OCI-M1 (cell line): ENCODE measurements at regions not wholly inside any gene's neighbourhood (a gene's known extent, or its start where the extent isn't known, plus 50 kb on each side); places are given as distances from the start of the nearest gene placed in this dataset.

Source experiments
- DNase-seq: peaks from one replicate; lab custom pipeline; 2025; lab: John Stamatoyannopoulos, UW

- DNase-seq, result no peak
These were observed 510.6 kb downstream of the CPS1 start for GRCh38 chr2:211067029-211067428.

DNA sequence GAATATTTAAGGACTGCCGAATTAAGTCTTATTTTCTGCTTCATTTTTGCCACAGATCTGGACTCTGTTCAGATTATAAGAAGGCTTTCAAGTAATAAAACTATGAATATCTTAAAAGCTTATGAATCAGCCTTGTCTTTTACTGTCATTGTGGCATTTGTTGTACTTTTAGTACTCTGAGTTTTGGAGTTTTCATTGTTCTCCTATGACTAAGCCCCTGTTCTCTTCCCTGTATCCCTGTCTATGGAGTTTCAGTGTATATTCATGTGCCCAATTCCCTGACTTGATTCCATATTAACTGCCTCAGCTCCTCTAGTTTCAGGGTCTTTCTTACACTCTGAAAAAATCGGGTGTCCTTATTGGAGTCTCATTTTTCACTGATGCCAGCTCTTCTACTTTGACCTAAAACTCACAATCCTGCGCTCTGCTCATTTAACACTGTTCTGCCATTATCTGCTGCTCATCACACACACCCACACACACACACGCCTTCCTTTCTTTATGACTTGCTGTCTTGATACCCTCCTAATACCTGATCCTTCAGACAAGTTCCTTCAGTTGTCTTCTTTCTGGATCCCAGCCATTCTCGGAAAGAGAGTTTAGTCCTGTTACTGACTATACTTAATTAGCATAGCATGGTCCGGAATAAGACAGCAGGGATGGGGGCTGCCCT lies 511.8 kb downstream of the CPS1 start:
- DNase-seq, result peak; percentile 5

GRCh38 chr2:211070547-211070946 lies 514.1 kb downstream of the CPS1 start:
- DNase-seq, result no peak

GRCh38 chr2:211077216-211077767 lies 520.9 kb downstream of the CPS1 start:
- DNase-seq, result peak; percentile 11

- DNase-seq, result no peak
These were observed 528.0 kb downstream of the CPS1 start for GRCh38 chr2:211084352-211084751.

- peak; percentile 69 for DNase-seq
These were observed 528.8 kb downstream of the CPS1 start for GRCh38 chr2:211085056-211085680.

DNA sequence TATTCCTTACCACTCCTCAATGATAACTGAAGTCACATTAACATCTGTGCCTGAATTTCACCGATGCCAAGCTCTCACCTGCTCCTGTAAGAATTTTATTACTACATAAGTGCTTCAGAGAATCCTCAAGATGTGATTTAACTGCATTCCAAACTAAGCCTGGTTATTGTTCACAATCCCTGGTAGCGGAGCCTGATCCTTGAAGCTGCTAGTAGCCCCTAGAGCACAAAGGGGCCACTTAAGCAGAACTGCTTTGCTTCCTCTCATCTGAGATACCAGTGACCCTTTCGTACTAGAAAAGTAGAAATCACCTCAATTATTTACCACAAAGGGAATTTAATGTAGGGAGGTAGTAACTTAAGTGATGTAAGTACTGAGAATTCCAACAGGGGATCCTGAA lies 529.6 kb downstream of the CPS1 start:
- no peak for DNase-seq

DNA sequence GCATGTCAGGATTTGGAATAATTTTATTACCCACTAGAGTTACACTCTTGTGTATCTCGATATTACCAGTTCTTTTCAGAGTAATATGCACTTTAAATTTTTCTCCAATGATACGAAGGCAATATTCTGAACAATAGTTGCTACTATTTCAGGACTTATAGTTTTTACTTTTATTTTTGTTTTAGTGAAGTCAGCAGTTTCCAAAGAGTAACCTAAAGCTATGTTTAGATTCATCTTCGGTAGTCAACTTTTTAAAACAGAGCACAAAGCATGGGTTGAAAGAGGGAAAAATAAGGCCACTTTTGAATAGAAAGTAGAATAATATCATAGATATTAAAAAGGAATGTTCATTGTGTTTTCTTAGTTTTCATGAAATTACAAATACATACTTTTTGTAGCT lies 532.7 kb downstream of the CPS1 start:
- no peak for DNase-seq

- peak; percentile 32 for DNase-seq
These were observed 537.4 kb downstream of the CPS1 start for GRCh38 chr2:211093743-211094303.

GRCh38 chr2:211103989-211104388 lies 547.6 kb downstream of the CPS1 start:
- DNase-seq, result no peak

GRCh38 chr2:211113334-211114175 lies 557.2 kb downstream of the CPS1 start:
- DNase-seq, result no peak

- no peak for DNase-seq
These were observed 558.5 kb downstream of the CPS1 start for GRCh38 chr2:211114826-211115455.

DNA sequence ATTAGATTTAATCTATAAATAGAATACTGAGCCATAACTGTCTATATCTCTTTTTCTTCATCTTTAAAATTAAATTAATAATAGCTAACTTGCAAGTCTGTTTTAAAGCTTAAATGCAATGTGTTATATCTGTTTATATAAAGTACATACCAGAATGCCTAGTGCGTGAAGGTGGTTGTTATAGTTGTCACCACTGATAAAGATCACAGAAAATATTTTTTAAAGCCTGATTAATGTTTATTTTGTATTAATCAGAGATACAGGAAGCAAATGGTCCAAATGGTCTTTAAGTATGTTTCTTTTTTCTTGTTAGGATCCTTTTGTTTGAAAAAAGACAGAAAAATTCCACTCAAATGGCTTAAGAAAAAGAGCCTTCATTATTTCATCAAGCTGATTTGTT lies 560.6 kb downstream of the CPS1 start:
- DNase-seq, result no peak

- DNase-seq, result no peak
These were observed 569.9 kb downstream of the CPS1 start for GRCh38 chr2:211126256-211126655.

DNA sequence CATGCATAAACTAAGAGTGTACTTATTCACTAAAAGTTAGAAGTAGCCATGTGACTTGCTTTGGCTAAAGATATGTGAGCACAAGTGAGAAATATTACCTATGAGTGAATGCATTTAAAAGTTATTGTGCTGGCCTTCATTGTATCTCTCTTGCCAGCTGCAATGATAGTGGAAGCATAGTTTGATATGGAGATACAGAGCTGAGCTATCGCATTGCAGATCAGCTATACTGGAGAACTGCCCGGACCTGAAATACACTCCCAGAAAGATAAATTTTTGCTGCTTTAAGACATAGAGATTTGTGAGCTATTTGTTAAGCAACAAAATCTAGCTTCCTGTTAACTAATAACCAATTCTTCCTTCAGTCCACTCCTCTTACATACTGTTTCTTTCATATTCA lies 571.1 kb downstream of the CPS1 start:
- peak; percentile 13 for DNase-seq

GRCh38 chr2:211128287-211128686 lies 571.9 kb downstream of the CPS1 start:
- DNase-seq, result no peak

DNA sequence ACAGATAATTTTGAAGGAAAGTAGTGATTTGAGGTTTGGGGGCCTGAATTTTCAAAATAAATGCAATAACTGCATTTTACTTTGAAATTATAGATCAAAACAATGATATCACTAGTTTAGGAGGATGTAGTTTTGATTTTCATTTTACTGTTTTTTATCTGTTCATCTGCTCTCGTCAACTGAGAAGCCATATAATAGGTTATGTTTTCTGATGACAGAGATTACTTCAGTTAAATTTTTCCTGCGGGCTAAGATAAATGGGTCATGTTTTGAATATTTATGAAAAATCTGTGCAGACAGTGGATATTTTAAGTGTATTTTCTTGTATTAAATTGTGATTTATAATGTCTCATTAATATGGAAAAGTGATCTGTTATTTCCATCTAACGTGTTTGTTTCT lies 573.4 kb downstream of the CPS1 start:
- no peak for DNase-seq

- no peak for DNase-seq
These were observed 575.6 kb downstream of the CPS1 start for GRCh38 chr2:211132046-211132445.

DNA sequence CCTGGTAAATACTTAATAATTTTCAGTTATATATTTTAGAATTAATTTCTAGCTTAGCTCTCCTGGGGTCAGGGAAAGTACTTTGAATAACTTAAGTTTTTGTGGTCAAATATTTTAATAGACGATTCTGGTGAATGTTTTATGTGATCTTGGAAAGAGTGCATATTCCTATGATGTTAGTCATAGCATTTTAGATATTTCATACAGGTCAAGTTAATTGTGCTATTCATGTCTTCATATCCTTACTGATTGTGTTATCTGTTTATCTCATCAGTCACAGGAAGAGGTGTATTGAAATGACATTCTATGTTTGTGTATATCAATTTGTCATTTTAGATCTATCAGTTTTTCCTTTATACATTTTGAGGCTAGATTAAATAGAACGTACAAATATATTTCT lies 576.2 kb downstream of the CPS1 start:
- no peak for DNase-seq

DNA sequence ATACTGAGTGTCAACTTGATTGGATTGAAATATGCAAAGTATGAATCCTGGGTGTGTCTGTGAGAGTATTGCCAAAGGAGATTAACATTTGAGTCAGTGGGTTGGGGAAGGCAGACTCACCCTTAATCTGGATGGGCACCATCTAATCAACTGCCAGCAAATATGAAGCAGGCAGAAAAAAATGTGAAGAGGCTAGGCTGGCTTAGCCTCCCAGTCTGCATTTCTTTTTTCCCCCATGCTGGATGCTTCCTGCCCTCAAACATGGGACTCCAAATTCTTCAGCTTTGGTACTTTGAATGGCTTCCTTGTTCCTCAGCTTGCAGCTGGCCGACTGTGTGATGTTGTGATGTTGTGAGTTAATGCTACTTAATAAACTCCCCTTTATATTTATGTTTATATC lies 577.4 kb downstream of the CPS1 start:
- DNase-seq, result no peak

- no peak for DNase-seq
These were observed 582.2 kb downstream of the CPS1 start for GRCh38 chr2:211138551-211138950.

DNA sequence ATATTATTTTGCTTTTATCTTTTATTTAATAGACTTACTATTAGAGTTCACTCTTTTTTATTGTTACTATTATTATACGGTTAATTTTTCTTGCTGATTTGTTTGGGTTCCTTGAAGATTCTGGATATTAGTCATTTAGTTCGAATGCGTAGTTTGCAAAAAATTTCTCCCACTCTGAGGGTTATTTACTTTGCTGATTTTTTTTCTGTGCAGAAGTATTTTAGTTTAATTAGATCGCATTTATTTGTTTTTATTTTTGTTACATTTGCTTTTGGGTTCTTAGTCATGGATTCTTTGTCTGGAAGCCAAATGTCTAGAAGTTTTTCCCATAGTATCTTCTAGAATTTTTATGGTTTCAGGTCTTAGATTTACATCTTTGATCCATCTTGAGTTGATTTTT lies 585.2 kb downstream of the CPS1 start:
- DNase-seq, result no peak
